ENCODE measurements at regions not wholly inside any gene's neighbourhood (a gene's known extent, or its start where the extent isn't known, plus 50 kb on each side); places are given as distances from the start of the nearest gene placed in this dataset.

- Histone ChIP-seq H3K36me3 (ENCODE audit: control insufficient read depth in 2 of 2, extremely low read depth in 1 of 2, insufficient read depth in 2 of 2, low read length in 2 of 2) (no peaks in the 10 kb centered on the region), H3K9ac (ENCODE audit: control insufficient read depth, extremely low read depth, insufficient read depth, low read length) (no peak overlapping the region), H3K4me2 (ENCODE audit: control insufficient read depth, extremely low read depth, insufficient read depth, low read depth, low read length) (no peak overlapping the region)
Observed at GRCh38 chr15:61613138-61613537, 384.0 kb upstream of the RORA start.

GRCh38 chr15:61612111-61612510 is 383.0 kb upstream of the RORA start:
- no peak overlapping the region for H3K4me2 ChIP-seq (ENCODE audit: control insufficient read depth, extremely low read depth, insufficient read depth, low read depth, low read length)
- DNase-seq (ENCODE audit: low read depth, low spot score) (no peak), FAIRE-seq (no peak)
- H3K36me3 ChIP-seq (ENCODE audit: control insufficient read depth in 2 of 2, extremely low read depth in 1 of 2, insufficient read depth in 2 of 2, low read length in 2 of 2): no peaks in the 10 kb centered on the region
- no peak overlapping the region for H2AFZ ChIP-seq (ENCODE audit: control insufficient read depth, low read length)
- H4K20me1 ChIP-seq (ENCODE audit: control insufficient read depth, extremely low read depth, insufficient read depth, low read length): no peaks in the 10 kb centered on the region
- H3K4me1 ChIP-seq (ENCODE audit: control insufficient read depth, extremely low read depth, insufficient read depth, low read length): no peaks in the 10 kb centered on the region
- H3K4me3 ChIP-seq (ENCODE audit: control insufficient read depth in 2 of 3, extremely low read depth in 1 of 3, insufficient read depth in 2 of 3, low read depth in 1 of 3, low read length in 3 of 3): no peak overlapping the region
- H3K9me3 ChIP-seq (ENCODE audit: control insufficient read depth, low read depth, low read length): no peaks in the 10 kb centered on the region
- no peak overlapping the region for H3K27ac ChIP-seq (ENCODE audit: control insufficient read depth, insufficient read depth, low read length)
- no peak overlapping the region for H3K9ac ChIP-seq (ENCODE audit: control insufficient read depth, extremely low read depth, insufficient read depth, low read length)
- no peaks in the 10 kb centered on the region for H3K27me3 ChIP-seq (ENCODE audit: control insufficient read depth, extremely low read depth, insufficient read depth, low read length)
- H3K79me2 ChIP-seq (ENCODE audit: control insufficient read depth, insufficient read depth, low read length): no peaks in the 10 kb centered on the region
- dilution Hi-C loops (cut with MboI; ENCODE audit: extremely low pct_ligation_motif_present, low sequenced_read_pairs): no loop called here
- no peaks in the 10 kb centered on the region for H3K9me1 ChIP-seq (ENCODE audit: control insufficient read depth, extremely low read depth, insufficient read depth, low read length)
- TF ChIP-seq CTCF (optimal IDR thresholded peaks at IDR 0.05 in 1 of 3, IDR thresholded peaks at IDR 0.05 in 1 of 3, conservative IDR thresholded peaks at IDR 0.05 in 1 of 3; ENCODE audit: extremely low read depth in 1 of 3, insufficient read depth in 2 of 3, low read length in 3 of 3) (no peak), EZH2 (IDR thresholded peaks at IDR 0.05; ENCODE audit: low read length) (no peak)

More at GRCh38 chr15:61613138-61613537, 384.0 kb upstream of the RORA start:
- Histone ChIP-seq H3K79me2 (ENCODE audit: control insufficient read depth, insufficient read depth, low read length) (no peaks in the 10 kb centered on the region), H3K4me3 (ENCODE audit: control insufficient read depth in 2 of 3, extremely low read depth in 1 of 3, insufficient read depth in 2 of 3, low read depth in 1 of 3, low read length in 3 of 3) (no peak overlapping the region), H2AFZ (ENCODE audit: control insufficient read depth, low read length) (no peak overlapping the region), H3K4me1 (ENCODE audit: control insufficient read depth, extremely low read depth, insufficient read depth, low read length) (no peaks in the 10 kb centered on the region), H3K27me3 (ENCODE audit: control insufficient read depth, extremely low read depth, insufficient read depth, low read length) (no peaks in the 10 kb centered on the region), H4K20me1 (ENCODE audit: control insufficient read depth, extremely low read depth, insufficient read depth, low read length) (no peaks in the 10 kb centered on the region), H3K27ac (ENCODE audit: control insufficient read depth, insufficient read depth, low read length) (no peak overlapping the region), H3K9me3 (ENCODE audit: control insufficient read depth, low read depth, low read length) (no peaks in the 10 kb centered on the region), H3K9me1 (ENCODE audit: control insufficient read depth, extremely low read depth, insufficient read depth, low read length) (no peaks in the 10 kb centered on the region)
- TF ChIP-seq CTCF (optimal IDR thresholded peaks at IDR 0.05 in 1 of 3, IDR thresholded peaks at IDR 0.05 in 1 of 3, conservative IDR thresholded peaks at IDR 0.05 in 1 of 3; ENCODE audit: extremely low read depth in 1 of 3, insufficient read depth in 2 of 3, low read length in 3 of 3) (no peak), EZH2 (IDR thresholded peaks at IDR 0.05; ENCODE audit: low read length) (no peak)
- no peak for FAIRE-seq
- dilution Hi-C loops (cut with MboI; ENCODE audit: extremely low pct_ligation_motif_present, low sequenced_read_pairs): no loop called here
- DNase-seq (ENCODE audit: low read depth, low spot score): no peak

Measured in keratinocyte (primary cell).